ENCODE measurements at regions not wholly inside any gene's neighbourhood (a gene's known extent, or its start where the extent isn't known, plus 50 kb on each side); places are given as distances from the start of the nearest gene placed in this dataset.

GRCh38 chr3:165451371-165452070 is 255.3 kb upstream of the SLITRK3 start:
- no peaks in the 10 kb centered on the region for H3K36me3 ChIP-seq
- no peak overlapping the region for H3K9ac ChIP-seq
- no peak overlapping the region for H3K4me2 ChIP-seq
- TF ChIP-seq Cebpa-rat (IDR thresholded peaks at IDR 0.05), result no peak
- no peak overlapping the region for H3K4me3 ChIP-seq
- H4K20me1 ChIP-seq, result no peaks in the 10 kb centered on the region
- H3K27me3 ChIP-seq, result no peaks in the 10 kb centered on the region
- H3K4me1 ChIP-seq, result no peaks in the 10 kb centered on the region
- no peak overlapping the region for H3K27ac ChIP-seq
- H3K9me3 ChIP-seq (replicated peaks in 1 of 11), result no peaks in the 10 kb centered on the region

GRCh38 chr3:165446555-165446954 is 250.4 kb upstream of the SLITRK3 start:
- Histone ChIP-seq H3K9me3 (replicated peaks in 1 of 11) (no peaks in the 10 kb centered on the region), H3K27ac (no peak overlapping the region), H3K36me3 (no peaks in the 10 kb centered on the region), H4K20me1 (no peaks in the 10 kb centered on the region), H3K9ac (no peak overlapping the region), H3K4me1 (no peaks in the 10 kb centered on the region), H3K4me3 (no peak overlapping the region), H3K4me2 (no peak overlapping the region), H3K27me3 (no peaks in the 10 kb centered on the region)
- no peak for TF ChIP-seq Cebpa-rat (IDR thresholded peaks at IDR 0.05)

GRCh38 chr3:165444745-165445144 is 248.6 kb upstream of the SLITRK3 start:
- Histone ChIP-seq H3K4me3 (no peak overlapping the region), H4K20me1 (no peaks in the 10 kb centered on the region), H3K36me3 (no peaks in the 10 kb centered on the region)

GRCh38 chr3:165443664-165444063 is 247.5 kb upstream of the SLITRK3 start:
- Histone ChIP-seq H3K36me3 (no peaks in the 10 kb centered on the region), H3K9me3 (replicated peaks in 1 of 11) (no peaks in the 10 kb centered on the region), H3K4me1 (peaks cover 3 to 10% (median 8%) of the 10 kb centered on the region in 10 experiments; a peak in 11 of 20 replicates), H3K4me2 (no peak overlapping the region), H3K4me3 (no peak overlapping the region), H3K9ac (no peak overlapping the region), H3K27me3 (no peaks in the 10 kb centered on the region), H4K20me1 (no peaks in the 10 kb centered on the region), H3K27ac (no peak overlapping the region)
- no peak for TF ChIP-seq Cebpa-rat (IDR thresholded peaks at IDR 0.05)

More at GRCh38 chr3:165444745-165445144, 248.6 kb upstream of the SLITRK3 start:
- H3K27ac ChIP-seq, result no peak overlapping the region
- H3K4me2 ChIP-seq, result no peak overlapping the region
- H3K27me3 ChIP-seq, result no peaks in the 10 kb centered on the region
- peaks cover 2 to 7% (median 6%) of the 10 kb centered on the region in 10 experiments; a peak in 11 of 20 replicates for H3K4me1 ChIP-seq
- no peak overlapping the region for H3K9ac ChIP-seq
- no peak for TF ChIP-seq Cebpa-rat (IDR thresholded peaks at IDR 0.05)
- H3K9me3 ChIP-seq (replicated peaks in 1 of 11), result no peaks in the 10 kb centered on the region

GRCh38 chr3:165442061-165442460 is 245.9 kb upstream of the SLITRK3 start:
- Histone ChIP-seq H3K4me1 (peaks cover 3 to 15% (median 8%) of the 10 kb centered on the region in 10 experiments; a peak in 12 of 20 replicates), H3K27me3 (no peaks in the 10 kb centered on the region), H3K4me2 (no peak overlapping the region), H4K20me1 (no peaks in the 10 kb centered on the region), H3K4me3 (no peak overlapping the region), H3K9me3 (replicated peaks in 1 of 11) (no peaks in the 10 kb centered on the region), H3K9ac (no peak overlapping the region), H3K27ac (no peak overlapping the region), H3K36me3 (no peaks in the 10 kb centered on the region)
- TF ChIP-seq Cebpa-rat (IDR thresholded peaks at IDR 0.05), result no peak

GRCh38 chr3:165440380-165440779 is 244.2 kb upstream of the SLITRK3 start:
- no peak overlapping the region for H3K4me3 ChIP-seq
- H3K9me3 ChIP-seq (replicated peaks in 1 of 11), result peaks cover 0 to 11% (median 5%) of the 10 kb centered on the region in 11 experiments; a peak in 5 of 22 replicates
- H3K4me2 ChIP-seq, result peak overlapping the region in 6 of 11 experiments; percentile 2 to 52 (median 25); a peak in 11 of 22 replicates
- H3K4me1 ChIP-seq, result peaks cover 3 to 19% (median 8%) of the 10 kb centered on the region in 10 experiments; a peak in 12 of 20 replicates
- no peak overlapping the region for H3K9ac ChIP-seq
- no peak overlapping the region for H3K27ac ChIP-seq
- H3K27me3 ChIP-seq, result no peaks in the 10 kb centered on the region
- TF ChIP-seq Cebpa-rat (IDR thresholded peaks at IDR 0.05), result no peak
- no peaks in the 10 kb centered on the region for H3K36me3 ChIP-seq
- no peaks in the 10 kb centered on the region for H4K20me1 ChIP-seq

- Histone ChIP-seq H3K27ac (no peak overlapping the region), H3K4me3 (no peak overlapping the region), H3K4me1 (peaks cover 3 to 19% (median 8%) of the 10 kb centered on the region in 10 experiments; a peak in 12 of 20 replicates), H3K9me3 (replicated peaks in 1 of 11) (peaks cover 0 to 11% (median 5%) of the 10 kb centered on the region in 11 experiments; a peak in 5 of 22 replicates), H3K9ac (no peak overlapping the region), H3K27me3 (no peaks in the 10 kb centered on the region), H3K4me2 (peak overlapping the region in 10 of 11 experiments; percentile 2 to 52 (median 16); a peak in 15 of 22 replicates), H3K36me3 (no peaks in the 10 kb centered on the region), H4K20me1 (no peaks in the 10 kb centered on the region)
- TF ChIP-seq Cebpa-rat (IDR thresholded peaks at IDR 0.05), result no peak; a peak in 1 of 22 replicates
These were observed 243.6 kb upstream of the SLITRK3 start for GRCh38 chr3:165439765-165440164.

GRCh38 chr3:165434516-165434915 is 238.3 kb upstream of the SLITRK3 start:
- no peak overlapping the region for H3K9ac ChIP-seq
- no peak for TF ChIP-seq Cebpa-rat (IDR thresholded peaks at IDR 0.05)
- H3K9me3 ChIP-seq (replicated peaks in 1 of 11), result peaks cover 0 to 11% (median 5%) of the 10 kb centered on the region in 11 experiments; a peak in 7 of 22 replicates
- no peak overlapping the region for H3K4me2 ChIP-seq
- H3K4me3 ChIP-seq, result no peak overlapping the region
- H3K4me1 ChIP-seq, result peaks cover 0 to 9% (median 0%) of the 10 kb centered on the region in 10 experiments; a peak in 3 of 20 replicates
- no peaks in the 10 kb centered on the region for H4K20me1 ChIP-seq
- no peaks in the 10 kb centered on the region for H3K36me3 ChIP-seq
- no peaks in the 10 kb centered on the region for H3K27me3 ChIP-seq
- H3K27ac ChIP-seq, result no peak overlapping the region

- Histone ChIP-seq H3K4me3 (no peak overlapping the region), H3K9ac (no peak overlapping the region), H3K36me3 (no peaks in the 10 kb centered on the region), H4K20me1 (no peaks in the 10 kb centered on the region), H3K27ac (no peak overlapping the region), H3K27me3 (no peaks in the 10 kb centered on the region), H3K9me3 (replicated peaks in 1 of 11) (no peaks in the 10 kb centered on the region), H3K4me2 (no peak overlapping the region), H3K4me1 (no peaks in the 10 kb centered on the region)
- no peak for TF ChIP-seq Cebpa-rat (IDR thresholded peaks at IDR 0.05)
These were observed 210.2 kb upstream of the SLITRK3 start for GRCh38 chr3:165406425-165406824.

All from BLaER1 treated with 17β-estradiol and CSF1 and Interleukin-3, amounts not matched to agents 10 nM and 100 nM (cell line).